ENCODE measurements at regions not wholly inside any gene's neighbourhood (a gene's known extent, or its start where the extent isn't known, plus 50 kb on each side); places are given as distances from the start of the nearest gene placed in this dataset.

GRCh38 chr1:185559684-185560331 lies 174.4 kb upstream of the HMCN1 start:
- Histone ChIP-seq H3K9me3 (replicated peaks) (no peaks in the 10 kb centered on the region), H3K36me3 (no peaks in the 10 kb centered on the region), H3K27ac (replicated peaks) (no peak overlapping the region), H3K4me3 (no peak overlapping the region), H3K4me1 (peaks cover 13% of the 10 kb centered on the region), H3K27me3 (ENCODE audit: low read depth) (no peaks in the 10 kb centered on the region)
- DNase-seq, result peak; percentile 28
- intact Hi-C loops (cut with micrococcal nuclease), result no loop called here
- peak; percentile 48 for TF ChIP-seq CTCF (IDR thresholded peaks at IDR 0.05; ENCODE audit: borderline replicate concordance)

- Histone ChIP-seq H3K27ac (replicated peaks) (no peak overlapping the region), H3K4me3 (no peak overlapping the region), H3K4me1 (peaks cover 13% of the 10 kb centered on the region), H3K27me3 (ENCODE audit: low read depth) (no peaks in the 10 kb centered on the region), H3K9me3 (replicated peaks) (no peaks in the 10 kb centered on the region), H3K36me3 (no peaks in the 10 kb centered on the region)
- no peak for DNase-seq
- intact Hi-C loops (cut with micrococcal nuclease), result no loop called here
- no peak for TF ChIP-seq CTCF (IDR thresholded peaks at IDR 0.05; ENCODE audit: borderline replicate concordance)
These were observed 175.0 kb upstream of the HMCN1 start for GRCh38 chr1:185559151-185559550.

- Histone ChIP-seq H3K4me3 (no peak overlapping the region), H3K36me3 (no peaks in the 10 kb centered on the region), H3K4me1 (peaks cover 13% of the 10 kb centered on the region), H3K9me3 (replicated peaks) (no peaks in the 10 kb centered on the region), H3K27ac (replicated peaks) (no peak overlapping the region), H3K27me3 (ENCODE audit: low read depth) (no peaks in the 10 kb centered on the region)
- DNase-seq, result no peak
- TF ChIP-seq CTCF (IDR thresholded peaks at IDR 0.05; ENCODE audit: borderline replicate concordance), result no peak
- intact Hi-C loops (cut with micrococcal nuclease), result no loop called here
These were observed 177.6 kb upstream of the HMCN1 start for GRCh38 chr1:185556561-185556960.

GRCh38 chr1:185555743-185556142 lies 178.4 kb upstream of the HMCN1 start:
- Histone ChIP-seq H3K36me3 (no peaks in the 10 kb centered on the region), H3K9me3 (replicated peaks) (no peaks in the 10 kb centered on the region), H3K27me3 (ENCODE audit: low read depth) (no peaks in the 10 kb centered on the region), H3K4me1 (peaks cover 13% of the 10 kb centered on the region), H3K27ac (replicated peaks) (no peak overlapping the region), H3K4me3 (no peak overlapping the region)
- intact Hi-C loops (cut with micrococcal nuclease), result no loop called here
- TF ChIP-seq CTCF (IDR thresholded peaks at IDR 0.05; ENCODE audit: borderline replicate concordance), result no peak
- DNase-seq, result no peak

- no peaks in the 10 kb centered on the region for H3K36me3 ChIP-seq
- H3K27ac ChIP-seq (replicated peaks), result no peak overlapping the region
- no peaks in the 10 kb centered on the region for H3K4me1 ChIP-seq
- intact Hi-C loops (cut with micrococcal nuclease), result no loop called here
- DNase-seq, result no peak
- H3K4me3 ChIP-seq, result no peak overlapping the region
- no peaks in the 10 kb centered on the region for H3K9me3 ChIP-seq (replicated peaks)
- no peak for TF ChIP-seq CTCF (IDR thresholded peaks at IDR 0.05; ENCODE audit: borderline replicate concordance)
- no peaks in the 10 kb centered on the region for H3K27me3 ChIP-seq (ENCODE audit: low read depth)
These were observed 183.2 kb upstream of the HMCN1 start for GRCh38 chr1:185551008-185551407.
